ENCODE measurements at regions not wholly inside any gene's neighbourhood (a gene's known extent, or its start where the extent isn't known, plus 50 kb on each side); places are given as distances from the start of the nearest gene placed in this dataset.

DNA sequence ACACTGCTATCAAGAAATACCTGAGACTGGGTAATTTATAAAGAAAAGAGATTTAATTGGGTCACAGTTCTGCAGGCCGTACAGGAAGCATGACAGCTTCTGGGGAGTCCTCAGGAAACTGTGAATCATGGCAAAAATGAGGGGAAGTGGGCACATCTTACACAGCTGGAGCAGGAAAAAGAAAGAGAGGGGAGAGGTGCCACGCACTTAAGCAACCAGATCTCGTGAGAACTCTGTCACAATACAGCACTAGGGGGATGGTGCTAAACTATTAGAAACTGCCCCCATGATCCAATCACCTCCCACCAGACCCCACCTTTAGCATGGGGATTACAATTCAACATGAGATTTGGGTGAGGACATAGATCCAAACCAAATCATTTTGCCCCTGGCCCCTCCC lies 105.5 kb upstream of the CPLX2 start:
- DNase-seq (ENCODE audit: low read depth in 2 of 2), result no peak

DNA sequence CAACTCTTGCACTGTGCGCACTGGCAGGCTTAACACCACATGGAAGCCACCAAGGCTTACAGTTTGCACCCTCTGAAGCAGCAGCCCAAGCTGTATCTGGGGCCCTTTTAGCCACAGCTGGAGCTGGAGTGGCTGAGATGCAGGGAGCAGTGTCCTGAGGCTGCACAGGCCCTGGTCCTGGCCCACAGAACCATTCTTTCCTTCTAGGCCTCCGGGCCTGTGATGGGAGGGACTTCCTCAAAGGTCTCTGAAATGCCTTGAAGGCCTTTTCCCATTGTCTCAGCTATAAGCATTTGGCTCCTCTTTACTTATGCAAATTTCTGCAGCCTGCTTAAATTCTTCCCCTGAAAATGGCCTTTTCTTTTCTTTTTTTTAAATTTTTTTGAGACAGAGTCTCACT lies 104.4 kb upstream of the CPLX2 start:
- DNase-seq (ENCODE audit: low read depth in 2 of 2), result no peak

DNA sequence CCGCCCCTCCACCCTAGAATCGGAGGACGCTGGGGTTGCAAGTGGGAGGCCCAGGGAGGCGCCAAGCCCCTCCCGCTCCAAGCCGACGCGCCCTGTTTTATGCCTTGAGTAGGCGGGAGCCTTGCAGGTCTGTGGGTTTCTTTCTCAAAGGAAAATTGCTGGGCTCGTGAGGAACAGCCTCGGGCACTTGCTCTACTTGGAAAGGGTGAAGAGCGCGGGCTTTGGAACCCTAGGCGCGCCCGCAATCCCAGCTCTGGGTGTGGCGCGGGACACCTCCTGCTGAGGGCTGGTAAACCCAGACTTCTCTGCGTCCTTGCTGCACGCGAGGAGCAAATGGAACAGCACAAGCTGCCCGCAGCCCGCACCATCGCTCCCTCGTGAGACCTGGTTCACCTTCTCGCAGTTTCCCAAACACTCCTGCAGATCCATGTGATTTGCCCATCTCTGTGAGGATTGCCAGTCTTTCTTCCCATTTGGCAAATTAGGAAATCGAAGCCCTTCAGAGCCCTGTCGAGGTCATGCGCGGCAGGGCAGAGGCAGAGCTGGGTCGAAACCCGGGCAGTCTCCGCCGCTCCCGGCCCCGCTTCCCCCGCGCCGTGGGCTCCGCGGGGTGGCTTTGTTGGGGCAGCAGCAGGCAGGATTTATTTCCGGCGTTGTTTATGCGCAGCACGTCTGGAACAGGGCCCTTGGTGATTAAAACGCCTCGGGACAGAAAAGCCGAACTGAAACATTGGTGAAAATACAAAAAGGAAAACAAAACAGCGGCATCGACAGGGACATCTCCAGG lies 98.4 kb upstream of the CPLX2 start:
- no peak for DNase-seq (ENCODE audit: low read depth in 2 of 2)

DNA sequence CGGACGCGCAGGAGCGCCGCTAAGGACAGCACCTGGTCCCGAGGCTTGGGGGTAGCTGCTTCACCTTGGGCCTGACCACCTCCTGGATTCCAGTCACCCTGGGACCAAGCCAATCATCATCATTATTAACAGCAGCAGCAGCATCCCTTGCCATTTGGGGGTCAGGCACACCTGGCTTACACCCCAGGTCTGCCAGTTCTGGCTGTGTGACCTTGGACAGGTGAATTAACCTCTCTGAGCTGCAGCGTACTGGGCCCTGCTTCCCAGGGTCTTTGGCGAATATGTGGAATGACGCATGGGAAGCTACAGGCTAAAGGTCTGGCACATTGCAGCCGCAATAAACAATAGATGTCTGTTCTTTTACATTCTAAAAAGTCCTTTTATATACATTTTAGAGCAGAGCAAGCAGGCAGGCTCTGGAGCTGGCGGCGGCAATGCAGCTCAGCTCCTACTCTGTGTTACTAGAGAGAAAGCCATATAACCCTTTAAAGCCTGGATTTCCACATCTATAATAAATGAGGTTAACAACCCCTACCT lies 97.8 kb upstream of the CPLX2 start:
- no peak for DNase-seq (ENCODE audit: low read depth in 2 of 2)

DNA sequence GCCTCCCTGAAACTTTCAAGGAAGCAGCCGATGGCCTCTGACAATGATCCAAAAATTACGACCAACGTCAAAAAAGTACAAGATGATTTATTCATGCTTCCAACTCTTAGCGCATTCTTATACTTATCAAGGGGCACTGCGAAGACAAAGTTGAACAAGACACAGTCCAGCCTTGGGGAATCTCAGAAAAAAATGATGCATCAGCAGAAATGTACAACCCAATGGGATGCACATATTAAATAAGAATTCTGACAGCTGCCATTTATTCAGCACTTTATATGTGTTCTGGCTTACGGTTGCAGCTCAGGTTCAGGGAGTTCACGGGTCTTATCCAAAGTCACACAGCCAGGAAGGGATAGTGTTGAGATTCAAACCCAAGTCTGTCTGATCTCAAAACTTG lies 96.0 kb upstream of the CPLX2 start:
- DNase-seq (ENCODE audit: low read depth in 2 of 2), result no peak

DNA sequence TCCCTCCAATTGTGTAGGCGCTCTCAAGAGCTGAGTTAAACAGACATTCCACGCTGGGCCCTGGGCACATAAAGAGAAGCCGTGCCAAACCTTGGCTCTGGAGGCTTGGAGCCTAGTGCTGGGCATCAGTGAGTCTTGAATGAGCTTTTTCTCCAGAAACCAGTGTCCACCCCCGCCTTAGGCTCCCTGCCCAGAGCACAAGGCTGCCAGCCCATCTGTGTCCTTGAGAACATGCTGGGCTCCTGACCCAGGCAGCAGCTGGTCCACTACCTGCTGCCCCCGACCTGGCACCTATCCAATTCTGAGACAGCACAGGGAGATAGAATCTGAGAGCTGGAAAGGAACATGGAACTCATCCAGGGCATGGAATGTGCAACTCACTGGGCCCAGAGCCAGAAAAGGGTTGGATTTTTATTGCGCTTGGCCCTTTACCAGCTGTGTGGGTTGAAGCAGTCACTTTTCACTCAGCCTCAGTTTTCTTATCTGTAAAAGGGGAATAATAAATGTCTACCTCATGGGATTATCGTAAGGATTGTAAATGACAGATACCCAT lies 92.4 kb upstream of the CPLX2 start:
- no peak for DNase-seq (ENCODE audit: low read depth in 2 of 2)

DNA sequence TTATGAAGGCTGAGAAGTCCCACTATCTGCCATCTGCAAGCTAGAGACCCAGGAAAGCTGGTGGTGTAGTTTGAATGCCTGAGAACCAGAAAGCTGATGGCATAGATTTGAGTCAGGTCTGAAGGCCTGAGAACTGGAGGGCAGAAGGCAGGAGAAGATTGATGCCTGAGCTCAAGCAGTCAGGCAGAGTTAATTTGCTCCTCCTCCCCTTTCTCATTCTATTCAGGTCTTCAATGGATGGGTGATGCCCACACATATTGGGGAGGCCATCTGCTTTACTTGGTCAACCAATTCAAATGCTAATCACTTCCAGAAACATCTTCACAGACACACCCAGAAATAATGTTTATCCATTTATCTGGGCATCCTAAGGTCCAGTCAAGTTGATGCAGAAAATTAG lies 87.6 kb upstream of the CPLX2 start:
- no peak for DNase-seq (ENCODE audit: low read depth in 2 of 2)

DNA sequence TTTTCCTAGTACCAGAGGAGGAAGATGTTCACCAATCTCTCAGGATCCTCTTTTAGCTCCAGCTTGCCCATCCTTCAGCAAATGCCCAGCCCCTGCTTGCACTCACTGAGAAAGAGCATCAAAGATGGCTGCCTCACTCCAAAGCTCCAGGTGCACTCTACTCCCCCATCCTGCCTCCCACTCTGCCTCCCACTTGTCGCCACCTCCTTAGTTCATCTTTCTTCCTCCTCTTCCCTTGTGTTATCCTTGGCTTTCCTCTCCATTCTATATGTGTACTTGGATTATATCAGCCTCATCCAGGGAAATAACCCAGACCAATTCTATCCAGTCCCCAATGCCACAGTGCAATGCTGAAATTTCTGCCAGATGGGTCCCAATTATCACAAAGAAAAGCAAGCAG lies 87.1 kb upstream of the CPLX2 start:
- DNase-seq (ENCODE audit: low read depth in 2 of 2), result no peak

DNA sequence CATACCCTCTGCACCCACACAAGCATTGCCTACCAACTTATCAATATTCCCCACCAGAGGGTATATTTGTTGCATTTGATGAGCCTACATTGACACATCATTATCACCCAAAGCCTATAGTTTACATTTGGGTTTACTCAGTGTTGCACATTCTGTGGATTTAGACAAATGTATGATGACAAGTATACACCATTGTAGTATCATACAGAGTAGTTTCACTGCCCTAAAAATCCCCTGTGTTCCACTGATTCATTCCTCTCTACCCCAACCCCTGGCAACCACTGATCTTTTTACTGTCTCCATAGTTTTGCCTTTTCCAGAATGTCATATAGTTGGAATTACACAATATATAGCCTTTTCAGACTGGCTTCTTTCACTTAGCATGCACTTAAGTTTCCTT lies 85.7 kb upstream of the CPLX2 start:
- DNase-seq (ENCODE audit: low read depth in 2 of 2), result no peak

DNA sequence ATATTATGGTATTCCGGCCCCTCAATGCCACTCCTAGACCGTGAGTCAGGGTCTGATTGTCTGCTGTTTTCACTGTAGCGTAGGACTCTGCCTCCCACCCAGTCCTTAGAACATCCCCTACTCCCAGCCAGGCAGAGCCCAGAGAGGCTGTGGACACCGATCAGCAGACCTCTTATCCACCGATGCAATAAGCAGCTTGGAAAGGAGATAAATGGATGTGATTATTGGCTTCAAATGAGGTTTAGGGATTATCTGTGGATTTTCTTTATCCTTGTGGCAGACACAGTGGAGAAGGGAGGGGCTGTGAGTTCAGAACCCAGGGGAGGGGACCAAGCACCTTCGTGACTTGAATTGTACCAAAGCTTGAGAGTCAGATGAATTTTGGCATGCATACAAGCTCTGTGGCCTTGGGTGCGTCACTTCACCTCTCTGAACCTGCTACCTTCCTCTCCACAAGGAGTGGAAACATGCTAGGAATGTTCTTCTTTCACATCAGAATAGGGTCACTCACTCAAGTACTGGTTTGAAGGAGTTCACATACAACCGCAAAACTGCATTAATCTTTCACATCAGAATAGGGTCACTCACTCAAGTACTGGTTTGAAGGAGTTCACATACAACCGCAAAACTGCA lies 83.1 kb upstream of the CPLX2 start:
- DNase-seq (ENCODE audit: low read depth in 2 of 2), result no peak

DNA sequence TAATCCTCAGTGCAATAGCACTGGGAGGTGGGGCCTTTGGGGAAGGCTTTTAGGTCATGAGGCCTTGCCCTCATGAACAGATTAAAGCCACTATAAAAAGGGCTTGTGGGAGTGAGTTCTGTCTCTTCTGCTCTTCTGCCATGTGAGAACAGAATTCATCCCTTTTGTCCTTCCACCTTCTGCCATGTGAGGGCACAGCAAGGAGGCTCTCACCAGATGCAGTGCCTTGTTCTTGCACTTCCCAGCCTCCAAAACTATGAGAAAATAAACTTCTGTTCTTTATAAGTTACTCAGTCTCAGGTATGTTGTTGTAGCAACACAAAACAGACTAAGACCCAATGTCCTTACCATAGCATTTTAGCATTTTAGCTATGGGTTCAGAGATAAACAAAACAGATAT lies 81.7 kb upstream of the CPLX2 start:
- no peak for DNase-seq (ENCODE audit: low read depth in 2 of 2)

DNA sequence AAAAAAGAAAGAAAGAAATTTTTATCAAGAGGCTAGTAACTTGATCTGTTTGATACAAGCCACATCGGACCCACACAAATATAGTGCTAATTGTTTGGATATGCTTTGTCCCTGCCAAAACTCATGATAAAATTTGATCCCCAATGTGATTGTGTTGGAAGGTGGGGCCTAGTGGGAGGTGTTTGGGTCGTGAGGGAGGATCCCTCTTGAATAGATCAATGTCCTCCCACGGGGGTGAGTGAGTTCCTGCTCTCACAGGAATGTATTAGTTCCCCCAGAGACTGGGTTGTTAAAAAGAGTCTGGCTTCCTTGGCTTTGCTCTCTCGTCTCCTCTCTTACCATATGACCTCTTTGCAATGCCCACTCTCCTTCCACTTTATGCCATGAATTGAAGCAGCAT lies 80.6 kb upstream of the CPLX2 start:
- DNase-seq (ENCODE audit: low read depth in 2 of 2), result no peak

DNA sequence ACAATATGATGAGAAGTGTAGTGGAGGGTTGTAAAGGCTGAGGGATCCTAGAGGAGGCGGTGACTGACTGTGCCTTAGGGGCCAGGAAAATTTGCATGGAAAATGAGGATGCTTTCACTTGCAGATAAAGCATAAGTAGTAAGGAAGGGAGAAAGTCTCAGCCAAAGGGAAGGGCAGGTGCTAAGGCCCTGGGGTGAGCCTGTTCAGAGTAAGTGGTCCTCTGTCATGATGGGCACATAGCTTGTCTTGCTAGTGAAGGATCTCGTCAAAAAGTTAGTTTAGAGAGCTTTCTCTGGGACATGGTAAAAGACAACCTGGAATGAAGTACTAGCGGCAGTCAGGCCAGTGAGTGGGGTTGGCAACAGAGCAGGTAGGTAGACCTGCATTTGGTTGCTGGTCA lies 75.4 kb upstream of the CPLX2 start:
- no peak for DNase-seq (ENCODE audit: low read depth in 2 of 2)

DNA sequence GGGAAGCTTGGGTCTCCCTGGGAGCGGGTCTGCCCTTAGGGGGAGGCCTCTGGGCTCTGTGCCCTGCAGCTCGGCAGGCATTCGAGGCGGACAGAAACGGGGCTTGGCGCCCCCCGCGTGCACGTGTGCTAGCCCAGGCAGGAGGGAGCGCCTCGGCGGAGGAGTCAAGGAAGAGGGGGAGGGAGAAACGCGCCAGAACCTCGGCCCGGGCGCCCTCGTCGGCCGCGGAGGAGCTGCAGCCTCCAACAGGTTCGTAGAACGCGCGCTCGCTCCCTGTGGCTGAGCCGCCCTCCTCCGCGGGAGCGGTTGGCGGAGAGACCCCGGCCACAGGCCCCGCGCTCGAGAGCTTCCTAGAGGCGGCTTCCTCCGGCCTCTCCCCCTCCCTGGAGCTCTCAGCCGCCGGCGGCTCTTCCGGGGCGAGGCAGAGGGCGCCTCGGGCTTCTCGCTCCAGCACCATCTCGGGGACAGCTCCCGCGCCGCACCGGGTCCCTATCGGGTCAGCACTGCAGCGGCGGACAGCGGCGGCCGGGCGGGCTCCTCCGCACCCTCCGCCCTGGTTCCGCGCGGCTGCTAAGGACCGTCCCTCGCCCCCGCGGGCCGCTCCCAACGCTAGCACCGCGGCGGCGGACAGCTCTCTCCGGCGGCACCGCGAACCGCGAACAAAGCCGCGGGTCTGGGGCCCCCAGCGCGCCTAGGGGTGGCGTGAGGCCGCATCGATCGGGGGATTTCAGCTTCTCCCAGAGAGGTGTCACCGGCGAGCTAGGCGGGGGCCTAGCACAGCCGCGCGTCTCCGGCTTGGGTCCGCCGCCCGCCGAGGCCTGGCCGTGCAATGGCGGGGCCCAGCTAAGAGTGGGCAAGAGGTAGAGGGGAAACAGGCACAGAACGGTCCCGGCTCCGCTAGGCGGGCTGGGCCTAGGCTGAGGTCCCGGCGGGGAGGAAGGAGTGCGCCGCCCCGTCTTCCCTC lies 74.6 kb upstream of the CPLX2 start:
- peak; percentile 57 to 68 for DNase-seq (ENCODE audit: low read depth in 2 of 2)

DNA sequence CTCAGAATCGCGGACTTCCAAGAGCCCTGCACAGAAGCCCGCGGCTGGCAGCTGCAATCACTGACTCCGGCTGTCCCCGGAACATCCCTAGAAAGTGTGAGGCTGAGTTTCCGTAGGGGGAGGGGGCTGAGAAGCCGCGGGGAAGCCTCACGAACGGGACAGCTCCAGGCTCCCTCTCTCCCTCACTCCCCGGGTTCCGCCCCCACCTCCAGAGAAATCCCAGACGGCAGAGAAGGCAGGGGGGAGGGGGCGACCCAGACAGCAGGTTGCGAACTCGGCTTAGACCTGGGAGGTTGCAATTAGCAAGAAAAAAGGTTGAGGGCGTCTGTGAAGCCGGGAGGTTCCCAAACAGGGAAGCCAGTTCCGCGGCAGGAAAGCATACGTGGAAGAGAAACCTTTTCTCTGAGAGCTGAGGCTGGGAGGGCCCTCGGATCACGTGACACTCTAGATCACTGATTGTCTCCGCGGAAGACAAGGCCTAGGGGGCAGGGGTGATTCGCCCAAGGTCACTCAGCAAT lies 73.8 kb upstream of the CPLX2 start:
- DNase-seq (ENCODE audit: low read depth in 2 of 2), result no peak

DNA sequence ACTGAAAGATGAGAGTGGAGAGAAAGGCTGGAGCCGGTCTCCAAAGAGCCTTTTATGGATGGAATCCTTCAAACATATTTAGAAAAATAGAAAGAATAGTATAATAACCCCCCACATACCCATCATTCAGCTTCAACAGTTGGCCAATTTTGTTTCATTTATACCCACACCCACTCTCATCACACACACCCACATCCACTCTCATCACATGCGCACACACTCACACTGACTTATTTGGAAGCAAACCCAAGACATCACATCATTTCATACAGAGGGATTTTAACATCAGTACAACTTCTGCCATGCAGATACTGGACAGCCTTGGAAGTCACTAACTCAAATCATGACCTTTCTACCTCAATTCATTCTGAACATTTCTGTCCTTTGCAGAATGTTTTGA lies 72.8 kb upstream of the CPLX2 start:
- DNase-seq (ENCODE audit: low read depth in 2 of 2), result no peak

DNA sequence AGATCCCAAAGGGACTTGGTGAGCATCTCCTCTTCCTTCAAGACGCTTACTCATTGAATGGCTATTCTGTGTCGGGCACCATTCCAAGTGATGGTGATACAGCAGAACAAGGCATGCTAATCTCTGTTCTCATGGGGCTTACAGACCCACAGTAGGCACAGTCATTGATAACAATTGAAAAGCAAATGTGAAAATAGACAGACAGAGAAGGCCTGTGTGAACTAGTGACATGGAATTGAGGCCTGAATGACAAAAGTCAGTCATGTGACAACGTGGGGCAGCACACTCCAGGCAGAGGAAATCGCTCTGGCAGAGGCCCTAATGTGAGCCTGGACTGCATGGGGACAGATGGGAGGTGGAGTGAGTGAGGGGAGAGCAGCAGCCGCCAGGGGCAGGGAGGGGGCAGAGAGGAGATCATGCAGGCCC lies 70.7 kb upstream of the CPLX2 start:
- no peak for DNase-seq (ENCODE audit: low read depth in 2 of 2)

DNA sequence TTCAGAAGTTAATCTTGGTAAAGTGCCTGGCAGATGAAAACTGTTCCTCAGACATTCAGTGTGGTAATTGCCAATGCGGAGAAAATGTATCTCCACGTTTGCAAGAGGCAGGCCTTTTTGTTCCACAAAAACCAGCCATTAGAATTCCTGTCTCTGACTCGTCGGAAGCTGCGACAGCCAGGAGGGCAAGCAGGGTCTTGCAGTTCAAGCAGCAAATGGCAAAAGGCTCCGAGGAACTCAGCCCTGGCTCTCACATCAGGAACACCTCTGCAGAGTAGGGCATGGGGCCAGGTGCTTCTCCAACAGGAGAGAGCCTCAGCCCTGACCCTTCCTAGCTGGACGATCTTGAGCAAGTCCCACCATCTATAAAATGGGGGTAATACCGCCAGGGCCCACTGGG lies 69.0 kb upstream of the CPLX2 start:
- DNase-seq (ENCODE audit: low read depth in 2 of 2), result no peak

DNA sequence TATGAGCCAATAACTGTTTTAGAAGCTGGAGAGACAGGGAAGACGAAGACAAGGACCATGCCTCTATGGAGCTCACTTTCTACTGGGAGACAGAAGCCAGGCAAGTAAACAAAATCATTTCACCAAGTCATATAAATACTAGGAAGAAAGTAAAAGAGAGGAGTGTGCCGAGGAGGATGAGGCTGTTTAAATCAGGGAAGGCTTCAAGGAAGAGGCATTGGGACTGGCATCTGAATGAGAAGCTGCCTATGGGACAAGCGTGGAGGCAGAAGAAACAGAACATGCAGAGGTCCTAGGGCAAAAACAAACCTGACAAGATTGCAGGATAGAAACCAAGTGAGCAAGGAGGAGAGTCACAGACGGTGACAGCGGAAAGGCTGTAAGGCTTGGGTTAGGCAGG lies 68.1 kb upstream of the CPLX2 start:
- no peak for DNase-seq (ENCODE audit: low read depth in 2 of 2)

DNA sequence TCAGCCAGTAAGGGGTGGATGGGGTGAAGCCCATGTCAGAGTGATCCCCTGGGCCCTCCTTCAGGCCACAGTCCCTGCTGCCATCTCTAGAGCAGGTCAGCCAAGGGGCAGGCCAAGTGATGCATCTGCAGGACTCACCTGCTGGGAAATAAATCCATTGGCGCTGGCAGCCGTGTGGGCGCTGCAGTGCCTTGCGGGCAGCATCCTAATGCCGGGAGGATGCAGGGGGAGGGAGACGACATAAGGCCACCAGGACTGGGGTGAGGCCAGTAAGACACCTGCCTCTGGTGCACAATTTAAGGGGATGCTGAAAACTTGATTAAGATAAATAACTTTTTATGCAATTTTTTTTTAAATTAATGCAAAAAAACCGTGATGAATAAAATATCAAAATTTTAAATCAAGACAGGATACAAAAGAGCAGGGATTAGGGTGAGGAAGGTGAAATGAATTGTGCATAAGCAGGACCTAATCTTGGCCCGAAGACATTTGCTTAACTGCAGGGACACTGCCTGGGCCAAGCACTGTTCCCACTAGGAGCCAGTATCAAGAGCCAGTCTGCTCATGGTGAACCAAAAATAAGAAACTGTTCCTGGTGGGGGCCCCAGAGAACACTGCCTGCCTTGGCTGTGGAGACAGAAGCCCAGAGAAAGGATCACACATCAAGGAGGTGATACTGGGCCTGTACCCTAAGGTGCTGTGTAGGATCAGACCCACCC lies 67.5 kb upstream of the CPLX2 start:
- no peak for DNase-seq (ENCODE audit: low read depth in 2 of 2)

All from activated CD4-positive, alpha-beta T cell treated with anti-CD3 and anti-CD28 coated beads for 24 hours (primary cell).